Right lobe of liver (tissue), 6 donors: ENCODE measurements at regions not wholly inside any gene's neighbourhood (a gene's known extent, or its start where the extent isn't known, plus 50 kb on each side); places are given as distances from the start of the nearest gene placed in this dataset.

Experiments used
- ATAC-seq, 4 donors: fragments of 200-7000 bp; cut with Tn5 transposase; one replicate each; pipeline ENCODE4 v1.9.1; 2020; ENCODE audit warnings: mild to moderate bottlenecking in 4 of 4, moderate library complexity in 4 of 4
- DNase-seq, 3 donors: peaks; one replicate each; pipeline ENCODE4 v3.0.0-alpha.2; 2020
- H3K27ac ChIP-seq, 3 donors: fragments of 200-600 bp; one replicate each; pipeline ENCODE4 v1.8.0; 2022
- H3K27me3 ChIP-seq, 2 donors: fragments of 200-600 bp; one replicate each; pipeline ENCODE4 v1.8.0; 2022
- H3K36me3 ChIP-seq, 4 donors: fragments of 200-600 bp; sonication (generic) in 1 of 4; one replicate each; pipeline versions ENCODE4 v1.5.1 to v1.8.0; 2017 to 2022; ENCODE audit warnings: control low read depth in 1 of 4
- H3K4me1 ChIP-seq, 4 donors: fragments of 200-600 bp; sonication (generic) in 1 of 4; one replicate each; pipeline versions ENCODE4 v1.5.1 to v1.8.0; 2017 to 2022; ENCODE audit warnings: control low read depth in 1 of 4
- H3K4me3 ChIP-seq, 3 donors: fragments of 200-600 bp; one replicate each; pipeline ENCODE4 v1.8.0; 2022
- H3K9me3 ChIP-seq, 4 donors: fragments of 200-600 bp; sonication (generic) in 1 of 4; one replicate each; pipeline versions ENCODE4 v1.5.1 to v1.8.0; 2017 to 2022; ENCODE audit warnings: control low read depth in 1 of 4
- POLR2A ChIP-seq: fragments of 450-650 bp; IDR thresholded peaks from one replicate; pipeline ENCODE4 v1.6.1; 2017; ENCODE audit warnings: antibody characterized with exemption, mild to moderate bottlenecking
- WGBS: methylation state at CpG from one replicate; pipeline ENCODE4 v1.1.6; 2018; ENCODE audit warnings: low coverage, low lambda C conversion rate; ENCODE audit not compliant: insufficient coverage; ENCODE audit errors: missing lambda C conversion rate; 5-methylcytosine and 5-hydroxymethylcytosine counted together
- intact Hi-C, 2 donors: fragments of 100-400 bp; cut with DNase I; formaldehyde crosslinking; loops; one replicate each; pipeline versions ENCODE4 v1.11.2 to v1.14.1; 2022
- TF ChIP-seq, protein P1 (sequence below), 4 donors: fragments of 200-600 bp in 3 of 4; fragments of 450-650 bp in 1 of 4; IDR thresholded peaks; one replicate each; pipeline versions ENCODE4 v1.5.1 to v1.8.0; 2016 to 2022; ENCODE audit warnings: antibody characterized with exemption in 4 of 4, mild to moderate bottlenecking in 2 of 4
- donor health status: DM: no; HTN: yes; CAD: no.
- donor health status: DM: no; HTN: no; CAD: no.
- donor health status: DM: no; HTN: no; CAD: no.
- donor health status: DM: no; HTN: yes; CAD: no.
- donor health status: DM: no; HTN: yes; CAD: no.

DNA sequence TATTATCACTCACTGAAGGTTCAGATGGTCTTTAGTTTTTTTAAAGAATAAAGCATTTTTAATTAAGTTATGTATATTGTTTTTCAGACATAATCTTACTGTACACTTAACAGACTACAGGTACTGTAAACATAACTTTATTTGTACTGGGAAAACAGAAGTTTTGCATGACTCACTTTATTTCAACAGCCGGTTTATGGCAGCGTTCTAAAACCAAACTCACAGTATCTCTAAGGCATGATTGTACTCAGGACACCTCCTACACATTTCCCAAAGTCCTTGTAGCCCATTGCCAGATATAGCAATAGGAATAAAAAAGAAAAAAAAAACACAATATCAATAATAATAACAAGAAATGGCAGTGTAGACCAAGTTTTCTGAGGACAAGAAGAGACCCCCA, 1341.4 kb downstream of the FSCB start:
- Histone ChIP-seq H3K4me3 (no peak overlapping the region), H3K9me3 (no peaks in the 10 kb centered on the region), H3K36me3 (no peaks in the 10 kb centered on the region), H3K27me3 (no peaks in the 10 kb centered on the region), H3K4me1 (no peaks in the 10 kb centered on the region), H3K27ac (no peak overlapping the region)
- TF ChIP-seq, protein P1, sequence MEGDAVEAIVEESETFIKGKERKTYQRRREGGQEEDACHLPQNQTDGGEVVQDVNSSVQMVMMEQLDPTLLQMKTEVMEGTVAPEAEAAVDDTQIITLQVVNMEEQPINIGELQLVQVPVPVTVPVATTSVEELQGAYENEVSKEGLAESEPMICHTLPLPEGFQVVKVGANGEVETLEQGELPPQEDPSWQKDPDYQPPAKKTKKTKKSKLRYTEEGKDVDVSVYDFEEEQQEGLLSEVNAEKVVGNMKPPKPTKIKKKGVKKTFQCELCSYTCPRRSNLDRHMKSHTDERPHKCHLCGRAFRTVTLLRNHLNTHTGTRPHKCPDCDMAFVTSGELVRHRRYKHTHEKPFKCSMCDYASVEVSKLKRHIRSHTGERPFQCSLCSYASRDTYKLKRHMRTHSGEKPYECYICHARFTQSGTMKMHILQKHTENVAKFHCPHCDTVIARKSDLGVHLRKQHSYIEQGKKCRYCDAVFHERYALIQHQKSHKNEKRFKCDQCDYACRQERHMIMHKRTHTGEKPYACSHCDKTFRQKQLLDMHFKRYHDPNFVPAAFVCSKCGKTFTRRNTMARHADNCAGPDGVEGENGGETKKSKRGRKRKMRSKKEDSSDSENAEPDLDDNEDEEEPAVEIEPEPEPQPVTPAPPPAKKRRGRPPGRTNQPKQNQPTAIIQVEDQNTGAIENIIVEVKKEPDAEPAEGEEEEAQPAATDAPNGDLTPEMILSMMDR (IDR thresholded peaks at IDR 0.05), result no peak
- no peak for TF ChIP-seq POLR2A
- ATAC-seq (no peak), DNase-seq (no peak)
- 54% methylated on average over 2 of the region's 2 CpGs for WGBS
- intact Hi-C loops, result no loop called here

DNA sequence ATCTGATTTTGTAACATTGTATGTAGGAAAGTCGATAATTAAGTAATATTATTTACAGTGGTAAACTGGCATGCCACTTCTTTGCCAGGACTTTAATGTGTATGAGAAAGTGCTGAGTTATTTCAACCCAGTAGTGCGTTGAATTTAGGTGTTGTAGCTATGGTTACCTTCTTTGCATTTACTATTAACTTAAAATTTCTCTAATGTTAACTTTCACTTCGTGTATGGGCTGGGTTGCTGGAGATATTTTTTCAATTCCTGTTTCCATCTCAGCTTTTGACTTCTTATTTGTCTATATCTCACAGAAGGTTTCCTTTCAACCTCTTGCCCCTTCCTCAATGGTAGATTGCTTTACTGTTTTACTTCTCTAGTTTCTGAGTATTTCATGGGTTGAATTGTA, 1345.6 kb downstream of the FSCB start:
- intact Hi-C loops, result no loop called here
- no peak overlapping the region for H3K4me3 ChIP-seq
- no peaks in the 10 kb centered on the region for H3K36me3 ChIP-seq
- WGBS, result 44% methylated on average over 3 of the region's 3 CpGs
- no peaks in the 10 kb centered on the region for H3K27me3 ChIP-seq
- no peak overlapping the region for H3K27ac ChIP-seq
- DNase-seq, result no peak
- H3K9me3 ChIP-seq, result no peaks in the 10 kb centered on the region
- no peaks in the 10 kb centered on the region for H3K4me1 ChIP-seq
- no peak for ATAC-seq
- TF ChIP-seq POLR2A, result no peak
- TF ChIP-seq, protein P1 (IDR thresholded peaks at IDR 0.05), result no peak

DNA sequence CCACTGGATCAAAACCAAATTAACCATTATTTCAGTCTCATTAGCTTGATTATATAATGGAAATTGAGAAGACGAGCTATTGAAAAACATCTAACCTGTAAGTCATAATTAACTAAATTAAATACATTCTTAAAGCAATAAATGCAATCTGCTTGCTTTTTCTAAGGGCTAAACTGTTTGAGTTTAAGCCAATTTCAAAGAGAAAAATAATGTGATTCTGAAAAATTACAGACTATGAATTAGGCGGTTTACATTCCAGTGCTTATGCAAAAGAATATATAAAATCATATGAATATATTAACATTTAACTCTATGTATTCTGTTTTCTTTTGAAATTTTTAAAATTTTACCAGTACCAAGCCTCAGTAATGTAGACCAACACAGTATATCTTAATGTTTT, 1349.4 kb downstream of the FSCB start:
- TF ChIP-seq, protein P1 (IDR thresholded peaks at IDR 0.05), result no peak
- no peak for TF ChIP-seq POLR2A
- H3K27me3 ChIP-seq, result no peaks in the 10 kb centered on the region
- 48% methylated on average over 2 of the region's 2 CpGs for WGBS
- no peak overlapping the region for H3K4me3 ChIP-seq
- H3K9me3 ChIP-seq, result no peaks in the 10 kb centered on the region
- no peaks in the 10 kb centered on the region for H3K4me1 ChIP-seq
- no peaks in the 10 kb centered on the region for H3K36me3 ChIP-seq
- DNase-seq, result no peak
- no peak for ATAC-seq
- intact Hi-C loops, result no loop called here
- H3K27ac ChIP-seq, result no peak overlapping the region

DNA sequence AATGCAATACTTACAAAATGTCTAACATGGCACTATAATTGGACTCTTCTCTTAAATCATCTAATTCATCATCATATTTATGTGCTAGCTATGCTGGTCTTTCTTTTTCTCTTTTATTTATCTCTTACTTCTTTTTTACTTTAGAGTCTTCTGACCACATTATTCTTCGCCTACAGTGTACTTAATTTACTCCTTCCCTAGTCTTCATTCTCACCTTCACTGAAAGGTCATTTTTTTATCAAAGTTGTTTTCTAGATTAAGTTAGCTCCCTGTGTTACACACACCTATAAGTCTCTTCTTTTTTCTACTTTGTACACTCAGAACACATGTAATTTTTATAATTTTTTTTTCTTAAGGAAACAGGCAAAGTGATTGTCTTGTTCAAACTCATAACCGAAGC, 1351.2 kb downstream of the FSCB start:
- Histone ChIP-seq H3K27me3 (no peaks in the 10 kb centered on the region), H3K27ac (no peak overlapping the region), H3K4me3 (no peak overlapping the region), H3K4me1 (no peaks in the 10 kb centered on the region), H3K9me3 (no peaks in the 10 kb centered on the region), H3K36me3 (no peaks in the 10 kb centered on the region)
- TF ChIP-seq POLR2A, result no peak
- TF ChIP-seq, protein P1 (IDR thresholded peaks at IDR 0.05), result no peak
- WGBS, result 68% methylated on average over 2 of the region's 2 CpGs
- intact Hi-C loops, result no loop called here
- no peak for DNase-seq
- ATAC-seq, result no peak

DNA sequence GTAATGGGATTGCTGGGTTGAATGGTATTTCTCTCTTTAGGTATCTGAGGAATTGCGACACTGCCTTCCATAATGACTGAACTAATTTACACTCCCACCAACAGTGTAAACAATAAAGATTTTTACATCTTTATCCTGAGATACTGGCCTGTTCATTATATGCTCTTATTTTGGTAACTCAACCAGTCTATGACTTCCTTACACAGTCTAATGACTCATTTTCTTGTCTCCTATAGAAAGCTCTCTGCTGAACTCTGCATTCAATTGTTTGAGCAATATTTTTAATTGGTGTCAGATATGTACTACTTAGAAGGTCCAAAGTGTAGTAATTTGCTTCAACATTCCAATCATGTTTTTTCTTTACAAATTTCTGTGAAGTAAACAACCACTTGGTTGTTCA, 1351.8 kb downstream of the FSCB start:
- WGBS, result 75% methylated on average over 1 of the region's 1 CpG
- Histone ChIP-seq H3K9me3 (no peaks in the 10 kb centered on the region), H3K36me3 (no peaks in the 10 kb centered on the region), H3K4me1 (no peaks in the 10 kb centered on the region), H3K27me3 (no peaks in the 10 kb centered on the region), H3K4me3 (no peak overlapping the region), H3K27ac (no peak overlapping the region)
- intact Hi-C loops, result no loop called here
- ATAC-seq (no peak), DNase-seq (no peak)
- no peak for TF ChIP-seq POLR2A
- TF ChIP-seq, protein P1 (IDR thresholded peaks at IDR 0.05), result no peak
